GM23338 (cell line): ENCODE measurements at regions not wholly inside any gene's neighbourhood (a gene's known extent, or its start where the extent isn't known, plus 50 kb on each side); places are given as distances from the start of the nearest gene placed in this dataset.

Experiments used
- ATAC-seq: fragments of 200-7000 bp; cut with Tn5 transposase; 3 replicates; pipeline ENCODE4 v1.9.1; 2020
- DNase-seq: peaks from one replicate; pipeline ENCODE4 v3.0.0-alpha.2; 2015; ENCODE audit warnings: low spot score
- H2AFZ ChIP-seq: fragments of 200-600 bp; sonication (generic); 2 replicates; pipeline ENCODE4 v1.8.0; 2016; ENCODE audit warnings: antibody characterized with exemption, mild to moderate bottlenecking, moderate library complexity
- H3F3A ChIP-seq: fragments of 200-600 bp; sonication (generic); replicated peaks from 2 replicates; pipeline ENCODE4 v1.8.0; 2017; ENCODE audit warnings: antibody characterized with exemption, mixed run types, low read depth
- H3K27ac ChIP-seq: fragments of 200-600 bp; sonication (generic); 2 replicates; pipeline ENCODE4 v1.6.1; 2016; ENCODE audit warnings: low read depth
- H3K27me3 ChIP-seq: fragments of 200-600 bp; sonication (generic); 2 replicates; pipeline ENCODE4 v1.8.0; 2016; ENCODE audit warnings: mild to moderate bottlenecking, mixed run types, moderate library complexity; ENCODE audit not compliant: insufficient read depth
- H3K36me3 ChIP-seq: fragments of 200-600 bp; sonication (generic); 2 replicates; pipeline ENCODE4 v1.8.0; 2016; ENCODE audit warnings: mild to moderate bottlenecking; ENCODE audit not compliant: insufficient read depth
- H3K4me1 ChIP-seq: fragments of 200-600 bp; sonication (generic); 2 replicates; pipeline ENCODE4 v1.8.0; 2016; ENCODE audit warnings: mild to moderate bottlenecking, moderate library complexity; ENCODE audit not compliant: insufficient read depth
- H3K4me2 ChIP-seq: fragments of 200-600 bp; sonication (generic); 2 replicates; pipeline ENCODE4 v1.7.1; 2017; ENCODE audit warnings: mixed run types
- H3K4me3 ChIP-seq: fragments of 200-600 bp; sonication (generic); 2 replicates; pipeline ENCODE4 v1.6.1; 2016; ENCODE audit warnings: mixed run types
- H3K79me2 ChIP-seq: fragments of 200-600 bp; sonication (generic); replicated peaks from 2 replicates; pipeline ENCODE4 v1.8.0; 2017; ENCODE audit warnings: mild to moderate bottlenecking; ENCODE audit not compliant: insufficient read depth
- H3K9me2 ChIP-seq: fragments of 200-600 bp; sonication (generic); 2 replicates; pipeline ENCODE4 v1.8.0; 2017; ENCODE audit not compliant: insufficient read depth
- H4K20me1 ChIP-seq: fragments of 200-600 bp; sonication (generic); replicated peaks from 2 replicates; pipeline ENCODE4 v1.8.0; 2017; ENCODE audit warnings: mild to moderate bottlenecking; ENCODE audit not compliant: insufficient read depth
- H3K27ac Mint-ChIP-seq: 2 replicates; pipeline ENCODE4 v1.8.0; 2020; ENCODE audit warnings: inconsistent platforms, mild to moderate bottlenecking, moderate library complexity, mixed read lengths
- H3K27me3 Mint-ChIP-seq: 3 replicates; pipeline ENCODE4 v1.8.0; 2022; ENCODE audit warnings: low read depth, mild to moderate bottlenecking, moderate library complexity, mixed read lengths, inconsistent platforms; ENCODE audit not compliant: insufficient read depth, poor library complexity
- H3K36me3 Mint-ChIP-seq: 3 replicates; pipeline ENCODE4 v1.8.0; 2021; ENCODE audit warnings: low read depth, mild to moderate bottlenecking, inconsistent platforms, moderate library complexity, mixed read lengths
- H3K4me1 Mint-ChIP-seq: 3 replicates; pipeline ENCODE4 v1.8.0; 2020; ENCODE audit warnings: mild to moderate bottlenecking, inconsistent platforms, mixed read lengths
- H3K4me3 Mint-ChIP-seq: 3 replicates; pipeline ENCODE4 v1.8.0; 2021; ENCODE audit warnings: moderate library complexity, mild to moderate bottlenecking, inconsistent platforms, mixed read lengths
- H3K9me3 Mint-ChIP-seq: 3 replicates; pipeline ENCODE4 v1.8.0; 2020; ENCODE audit warnings: moderate library complexity, mild to moderate bottlenecking, inconsistent platforms, mixed read lengths
- CREB1 ChIP-seq: fragments of 250-450 bp; sonication (Bioruptor Pico); IDR thresholded peaks from 2 replicates; pipeline ENCODE4 v1.5.0; 2020; ENCODE audit warnings: low read depth, mild to moderate bottlenecking, moderate library complexity
- ETS1 ChIP-seq: IDR thresholded peaks from 2 replicates; pipeline ENCODE4 v1.6.1; 2016; ENCODE audit warnings: antibody characterized with exemption
- EZH2phosphoT487 ChIP-seq: fragments of 200-600 bp; sonication (generic); IDR thresholded peaks from one replicate; pipeline ENCODE4 v1.8.1; 2018; ENCODE audit warnings: antibody characterized with exemption; ENCODE audit not compliant: unreplicated experiment
- JUNB ChIP-seq: IDR thresholded peaks from one replicate; pipeline ENCODE4 v1.6.1; 2016; ENCODE audit warnings: antibody characterized with exemption; ENCODE audit not compliant: unreplicated experiment
- NANOG ChIP-seq: IDR thresholded peaks from 2 replicates; pipeline ENCODE4 v1.6.1; 2016; ENCODE audit warnings: antibody characterized with exemption, borderline replicate concordance
- POLR2AphosphoS5 ChIP-seq: IDR thresholded peaks from 2 replicates; pipeline ENCODE4 v1.6.1; 2016; ENCODE audit warnings: antibody characterized with exemption, low read depth
- STAT1 ChIP-seq: IDR thresholded peaks from one replicate; pipeline ENCODE4 v1.6.1; 2016; ENCODE audit warnings: antibody characterized with exemption; ENCODE audit not compliant: unreplicated experiment
- ZNF114 ChIP-seq: fragments of 250-450 bp; sonication (Bioruptor Pico); IDR thresholded peaks from 2 replicates; pipeline ENCODE4 v1.5.0; 2020; ENCODE audit warnings: mild to moderate bottlenecking, moderate library complexity
- ZNF331 ChIP-seq: fragments of 250-450 bp; sonication (Bioruptor Pico); IDR thresholded peaks from 2 replicates; pipeline ENCODE4 v1.5.0; 2020; ENCODE audit warnings: low read depth, mild to moderate bottlenecking, moderate library complexity
- TF ChIP-seq, protein P1 (sequence below): fragments of 250-450 bp; sonication (Bioruptor Pico); IDR thresholded peaks from 2 replicates; pipeline ENCODE4 v1.5.0; 2020; ENCODE audit warnings: mild to moderate bottlenecking, moderate library complexity
- TF ChIP-seq, protein P2 (sequence below), 2 experiments: fragments of 200-600 bp in 1 of 2; sonication (generic) in 1 of 2; conservative IDR thresholded peaks; 2 replicates each; pipeline versions ENCODE4 v1.5.1 to v1.6.1; 2016 to 2017; ENCODE audit warnings: antibody characterized with exemption in 2 of 2, low read depth in 2 of 2, mild to moderate bottlenecking in 2 of 2, moderate library complexity in 1 of 2
- TF ChIP-seq, protein P3 (sequence below): IDR thresholded peaks from one replicate; pipeline ENCODE4 v1.6.1; 2018; ENCODE audit warnings: antibody characterized with exemption; ENCODE audit not compliant: unreplicated experiment

GRCh38 chr5:38789134-38789533, 56.7 kb upstream of the OSMR start:
- ATAC-seq (no peak), DNase-seq (no peak)
- Histone ChIP-seq H3K4me2 (no peak overlapping the region), H3F3A (no peaks in the 10 kb centered on the region), H3K9me2 (peaks cover 10% of the 10 kb centered on the region; the same call in 1 of the 2 replicates), H3K36me3 (no peaks in the 10 kb centered on the region), H3K27me3 (no peaks in the 10 kb centered on the region), H3K27ac (no peak overlapping the region), H4K20me1 (no peaks in the 10 kb centered on the region), H3K4me3 (no peak overlapping the region), H3K79me2 (no peaks in the 10 kb centered on the region), H2AFZ (no peak overlapping the region), H3K4me1 (no peaks in the 10 kb centered on the region)
- H3K27ac Mint-ChIP-seq: no peak overlapping the region
- TF ChIP-seq ZNF331 (CRISPR knock-in tag) (no peak), POLR2AphosphoS5 (no peak), NANOG (no peak), STAT1 (no peak), CREB1 (CRISPR knock-in tag) (no peak), EZH2phosphoT487 (no peak), ETS1 (no peak), ZNF114 (CRISPR knock-in tag) (no peak), JUNB (no peak)
- TF ChIP-seq, protein P1, sequence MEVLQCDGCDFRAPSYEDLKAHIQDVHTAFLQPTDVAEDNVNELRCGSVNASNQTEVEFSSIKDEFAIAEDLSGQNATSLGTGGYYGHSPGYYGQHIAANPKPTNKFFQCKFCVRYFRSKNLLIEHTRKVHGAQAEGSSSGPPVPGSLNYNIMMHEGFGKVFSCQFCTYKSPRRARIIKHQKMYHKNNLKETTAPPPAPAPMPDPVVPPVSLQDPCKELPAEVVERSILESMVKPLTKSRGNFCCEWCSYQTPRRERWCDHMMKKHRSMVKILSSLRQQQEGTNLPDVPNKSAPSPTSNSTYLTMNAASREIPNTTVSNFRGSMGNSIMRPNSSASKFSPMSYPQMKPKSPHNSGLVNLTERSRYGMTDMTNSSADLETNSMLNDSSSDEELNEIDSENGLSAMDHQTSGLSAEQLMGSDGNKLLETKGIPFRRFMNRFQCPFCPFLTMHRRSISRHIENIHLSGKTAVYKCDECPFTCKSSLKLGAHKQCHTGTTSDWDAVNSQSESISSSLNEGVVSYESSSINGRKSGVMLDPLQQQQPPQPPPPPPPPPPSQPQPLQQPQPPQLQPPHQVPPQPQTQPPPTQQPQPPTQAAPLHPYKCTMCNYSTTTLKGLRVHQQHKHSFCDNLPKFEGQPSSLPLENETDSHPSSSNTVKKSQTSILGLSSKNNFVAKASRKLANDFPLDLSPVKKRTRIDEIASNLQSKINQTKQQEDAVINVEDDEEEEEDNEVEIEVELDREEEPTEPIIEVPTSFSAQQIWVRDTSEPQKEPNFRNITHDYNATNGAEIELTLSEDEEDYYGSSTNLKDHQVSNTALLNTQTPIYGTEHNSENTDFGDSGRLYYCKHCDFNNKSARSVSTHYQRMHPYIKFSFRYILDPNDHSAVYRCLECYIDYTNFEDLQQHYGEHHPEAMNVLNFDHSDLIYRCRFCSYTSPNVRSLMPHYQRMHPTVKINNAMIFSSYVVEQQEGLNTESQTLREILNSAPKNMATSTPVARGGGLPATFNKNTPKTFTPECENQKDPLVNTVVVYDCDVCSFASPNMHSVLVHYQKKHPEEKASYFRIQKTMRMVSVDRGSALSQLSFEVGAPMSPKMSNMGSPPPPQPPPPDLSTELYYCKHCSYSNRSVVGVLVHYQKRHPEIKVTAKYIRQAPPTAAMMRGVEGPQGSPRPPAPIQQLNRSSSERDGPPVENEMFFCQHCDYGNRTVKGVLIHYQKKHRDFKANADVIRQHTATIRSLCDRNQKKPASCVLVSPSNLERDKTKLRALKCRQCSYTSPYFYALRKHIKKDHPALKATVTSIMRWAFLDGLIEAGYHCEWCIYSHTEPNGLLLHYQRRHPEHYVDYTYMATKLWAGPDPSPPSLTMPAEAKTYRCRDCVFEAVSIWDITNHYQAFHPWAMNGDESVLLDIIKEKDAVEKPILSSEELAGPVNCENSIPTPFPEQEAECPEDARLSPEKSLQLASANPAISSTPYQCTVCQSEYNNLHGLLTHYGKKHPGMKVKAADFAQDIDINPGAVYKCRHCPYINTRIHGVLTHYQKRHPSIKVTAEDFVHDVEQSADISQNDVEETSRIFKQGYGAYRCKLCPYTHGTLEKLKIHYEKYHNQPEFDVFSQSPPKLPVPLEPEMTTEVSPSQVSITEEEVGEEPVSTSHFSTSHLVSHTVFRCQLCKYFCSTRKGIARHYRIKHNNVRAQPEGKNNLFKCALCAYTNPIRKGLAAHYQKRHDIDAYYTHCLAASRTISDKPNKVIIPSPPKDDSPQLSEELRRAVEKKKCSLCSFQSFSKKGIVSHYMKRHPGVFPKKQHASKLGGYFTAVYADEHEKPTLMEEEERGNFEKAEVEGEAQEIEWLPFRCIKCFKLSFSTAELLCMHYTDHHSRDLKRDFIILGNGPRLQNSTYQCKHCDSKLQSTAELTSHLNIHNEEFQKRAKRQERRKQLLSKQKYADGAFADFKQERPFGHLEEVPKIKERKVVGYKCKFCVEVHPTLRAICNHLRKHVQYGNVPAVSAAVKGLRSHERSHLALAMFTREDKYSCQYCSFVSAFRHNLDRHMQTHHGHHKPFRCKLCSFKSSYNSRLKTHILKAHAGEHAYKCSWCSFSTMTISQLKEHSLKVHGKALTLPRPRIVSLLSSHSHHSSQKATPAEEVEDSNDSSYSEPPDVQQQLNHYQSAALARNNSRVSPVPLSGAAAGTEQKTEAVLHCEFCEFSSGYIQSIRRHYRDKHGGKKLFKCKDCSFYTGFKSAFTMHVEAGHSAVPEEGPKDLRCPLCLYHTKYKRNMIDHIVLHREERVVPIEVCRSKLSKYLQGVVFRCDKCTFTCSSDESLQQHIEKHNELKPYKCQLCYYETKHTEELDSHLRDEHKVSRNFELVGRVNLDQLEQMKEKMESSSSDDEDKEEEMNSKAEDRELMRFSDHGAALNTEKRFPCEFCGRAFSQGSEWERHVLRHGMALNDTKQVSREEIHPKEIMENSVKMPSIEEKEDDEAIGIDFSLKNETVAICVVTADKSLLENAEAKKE (CRISPR knock-in tag): no peak
- TF ChIP-seq, protein P2, sequence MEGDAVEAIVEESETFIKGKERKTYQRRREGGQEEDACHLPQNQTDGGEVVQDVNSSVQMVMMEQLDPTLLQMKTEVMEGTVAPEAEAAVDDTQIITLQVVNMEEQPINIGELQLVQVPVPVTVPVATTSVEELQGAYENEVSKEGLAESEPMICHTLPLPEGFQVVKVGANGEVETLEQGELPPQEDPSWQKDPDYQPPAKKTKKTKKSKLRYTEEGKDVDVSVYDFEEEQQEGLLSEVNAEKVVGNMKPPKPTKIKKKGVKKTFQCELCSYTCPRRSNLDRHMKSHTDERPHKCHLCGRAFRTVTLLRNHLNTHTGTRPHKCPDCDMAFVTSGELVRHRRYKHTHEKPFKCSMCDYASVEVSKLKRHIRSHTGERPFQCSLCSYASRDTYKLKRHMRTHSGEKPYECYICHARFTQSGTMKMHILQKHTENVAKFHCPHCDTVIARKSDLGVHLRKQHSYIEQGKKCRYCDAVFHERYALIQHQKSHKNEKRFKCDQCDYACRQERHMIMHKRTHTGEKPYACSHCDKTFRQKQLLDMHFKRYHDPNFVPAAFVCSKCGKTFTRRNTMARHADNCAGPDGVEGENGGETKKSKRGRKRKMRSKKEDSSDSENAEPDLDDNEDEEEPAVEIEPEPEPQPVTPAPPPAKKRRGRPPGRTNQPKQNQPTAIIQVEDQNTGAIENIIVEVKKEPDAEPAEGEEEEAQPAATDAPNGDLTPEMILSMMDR (conservative IDR thresholded peaks at IDR 0.05; ENCODE audit: low read depth in 2 of 2): no peak
- TF ChIP-seq, protein P3, sequence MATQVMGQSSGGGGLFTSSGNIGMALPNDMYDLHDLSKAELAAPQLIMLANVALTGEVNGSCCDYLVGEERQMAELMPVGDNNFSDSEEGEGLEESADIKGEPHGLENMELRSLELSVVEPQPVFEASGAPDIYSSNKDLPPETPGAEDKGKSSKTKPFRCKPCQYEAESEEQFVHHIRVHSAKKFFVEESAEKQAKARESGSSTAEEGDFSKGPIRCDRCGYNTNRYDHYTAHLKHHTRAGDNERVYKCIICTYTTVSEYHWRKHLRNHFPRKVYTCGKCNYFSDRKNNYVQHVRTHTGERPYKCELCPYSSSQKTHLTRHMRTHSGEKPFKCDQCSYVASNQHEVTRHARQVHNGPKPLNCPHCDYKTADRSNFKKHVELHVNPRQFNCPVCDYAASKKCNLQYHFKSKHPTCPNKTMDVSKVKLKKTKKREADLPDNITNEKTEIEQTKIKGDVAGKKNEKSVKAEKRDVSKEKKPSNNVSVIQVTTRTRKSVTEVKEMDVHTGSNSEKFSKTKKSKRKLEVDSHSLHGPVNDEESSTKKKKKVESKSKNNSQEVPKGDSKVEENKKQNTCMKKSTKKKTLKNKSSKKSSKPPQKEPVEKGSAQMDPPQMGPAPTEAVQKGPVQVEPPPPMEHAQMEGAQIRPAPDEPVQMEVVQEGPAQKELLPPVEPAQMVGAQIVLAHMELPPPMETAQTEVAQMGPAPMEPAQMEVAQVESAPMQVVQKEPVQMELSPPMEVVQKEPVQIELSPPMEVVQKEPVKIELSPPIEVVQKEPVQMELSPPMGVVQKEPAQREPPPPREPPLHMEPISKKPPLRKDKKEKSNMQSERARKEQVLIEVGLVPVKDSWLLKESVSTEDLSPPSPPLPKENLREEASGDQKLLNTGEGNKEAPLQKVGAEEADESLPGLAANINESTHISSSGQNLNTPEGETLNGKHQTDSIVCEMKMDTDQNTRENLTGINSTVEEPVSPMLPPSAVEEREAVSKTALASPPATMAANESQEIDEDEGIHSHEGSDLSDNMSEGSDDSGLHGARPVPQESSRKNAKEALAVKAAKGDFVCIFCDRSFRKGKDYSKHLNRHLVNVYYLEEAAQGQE: no peak
- H3K4me3 Mint-ChIP-seq: no peak overlapping the region
- H3K9me3 Mint-ChIP-seq: peaks cover 13% of the 10 kb centered on the region; the same call in 2 of the 3 replicates
- H3K36me3 Mint-ChIP-seq: peaks cover 6% of the 10 kb centered on the region; the same call in 1 of the 3 replicates
- H3K4me1 Mint-ChIP-seq: no peaks in the 10 kb centered on the region
- peaks cover 2% of the 10 kb centered on the region for H3K27me3 Mint-ChIP-seq
